HG03342 (cell line): ENCODE measurements at regions not wholly inside any gene's neighbourhood (a gene's known extent, or its start where the extent isn't known, plus 50 kb on each side); places are given as distances from the start of the nearest gene placed in this dataset.

Source experiments
- ATAC-seq: cut with Tn5 transposase; IDR thresholded peaks from one replicate; pipeline ENCODE4 v1.9.1; 2021; ENCODE audit warnings: mild to moderate bottlenecking, moderate library complexity; ENCODE audit not compliant: unreplicated experiment

DNA sequence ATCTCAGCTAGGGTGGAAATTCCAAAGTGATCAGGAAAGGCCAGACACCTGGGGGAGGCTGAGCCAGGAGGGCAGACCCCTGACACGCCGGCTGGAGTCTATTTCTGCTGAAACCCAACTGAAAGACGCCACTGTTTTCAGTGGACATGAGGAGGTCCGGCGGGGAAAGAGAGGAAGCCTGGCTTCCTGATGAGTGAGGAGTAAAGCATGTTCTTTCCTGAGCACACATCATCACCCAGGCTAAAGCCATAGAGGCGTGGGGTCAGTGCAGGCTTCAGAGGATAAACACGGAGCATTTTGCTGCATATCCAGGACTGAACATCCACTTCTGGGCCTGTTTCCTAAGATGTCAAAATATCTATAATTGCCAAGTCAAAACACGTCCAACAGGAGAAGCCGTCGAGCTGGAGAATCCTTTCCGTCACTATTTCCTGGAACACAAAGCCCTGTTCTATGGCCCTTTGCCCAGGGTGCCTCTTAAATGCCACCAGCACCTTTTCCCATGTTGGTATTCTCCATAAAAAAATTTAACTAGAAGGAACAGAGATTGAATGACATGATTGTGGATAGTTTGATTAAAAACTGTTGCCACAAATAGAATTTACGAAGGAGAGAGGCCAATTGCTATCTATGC is 597.9 kb upstream of the ADAMTS16 start:
- ATAC-seq, result no peak

DNA sequence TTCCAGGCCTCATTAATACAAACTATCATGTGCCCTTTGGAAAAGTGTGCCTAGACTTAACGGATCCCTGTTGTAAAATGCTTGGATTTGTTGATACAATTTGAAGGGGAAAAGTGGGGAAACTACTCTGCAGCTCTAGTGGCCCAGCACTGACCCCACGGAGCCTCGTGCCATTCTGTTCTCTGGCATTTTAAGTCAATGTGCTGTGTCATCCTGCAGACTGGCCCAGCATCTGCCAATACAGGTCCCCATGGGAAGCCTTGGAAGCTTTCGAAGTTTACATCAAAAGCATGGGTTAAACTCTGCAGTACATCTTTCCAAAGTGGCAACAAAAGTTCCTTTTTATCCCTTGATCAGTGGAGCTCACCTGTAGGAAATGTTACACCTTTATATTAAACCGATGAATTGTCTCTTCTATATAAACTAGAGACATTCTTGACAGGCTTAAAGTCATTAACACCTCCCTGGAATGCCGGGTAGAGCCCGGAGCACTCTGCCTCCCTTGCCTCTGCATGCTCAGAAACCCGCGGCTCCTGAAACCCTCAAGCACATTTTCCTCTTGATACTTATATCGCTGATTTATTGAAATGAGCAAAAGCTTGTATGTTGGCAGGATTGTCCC is 596.0 kb upstream of the ADAMTS16 start:
- no peak for ATAC-seq

DNA sequence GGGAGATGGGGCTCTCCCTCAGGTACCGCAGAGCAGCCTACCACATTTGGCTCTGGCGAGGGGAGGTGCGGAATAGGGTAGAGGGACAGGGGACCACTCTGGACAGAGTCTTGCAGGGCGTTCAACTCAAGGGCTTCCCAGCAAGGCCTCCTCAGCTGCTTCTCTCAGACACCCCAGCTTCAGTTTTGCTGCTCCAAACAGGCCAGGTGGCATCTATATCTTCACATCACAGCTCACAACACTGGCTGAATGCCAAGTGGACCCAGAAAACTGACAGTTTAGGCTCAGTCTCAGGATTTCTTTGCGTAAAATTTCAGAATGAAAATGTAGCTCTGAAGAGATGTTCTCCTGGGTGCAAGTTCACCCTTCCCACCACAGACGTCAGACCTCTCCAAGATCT is 592.6 kb upstream of the ADAMTS16 start:
- no peak for ATAC-seq

DNA sequence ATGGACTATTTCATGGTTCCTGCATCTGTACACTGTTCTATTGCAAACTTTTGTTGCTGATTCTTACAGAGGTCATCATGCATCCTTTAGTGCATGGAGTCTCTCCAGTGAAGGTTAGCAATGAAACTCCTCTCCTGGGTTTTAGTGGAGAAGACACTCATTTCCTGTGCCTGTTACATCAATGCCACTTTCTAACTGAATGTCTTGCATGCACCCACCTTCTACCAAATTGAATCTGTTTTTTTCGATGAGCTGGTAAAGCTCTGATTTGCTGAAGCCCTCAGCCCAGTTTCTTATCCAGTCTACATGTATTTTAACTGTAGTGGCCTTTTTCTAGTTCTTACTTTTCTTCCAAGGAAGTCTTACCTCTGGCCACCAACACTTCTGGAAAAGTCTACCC is 591.8 kb upstream of the ADAMTS16 start:
- no peak for ATAC-seq

DNA sequence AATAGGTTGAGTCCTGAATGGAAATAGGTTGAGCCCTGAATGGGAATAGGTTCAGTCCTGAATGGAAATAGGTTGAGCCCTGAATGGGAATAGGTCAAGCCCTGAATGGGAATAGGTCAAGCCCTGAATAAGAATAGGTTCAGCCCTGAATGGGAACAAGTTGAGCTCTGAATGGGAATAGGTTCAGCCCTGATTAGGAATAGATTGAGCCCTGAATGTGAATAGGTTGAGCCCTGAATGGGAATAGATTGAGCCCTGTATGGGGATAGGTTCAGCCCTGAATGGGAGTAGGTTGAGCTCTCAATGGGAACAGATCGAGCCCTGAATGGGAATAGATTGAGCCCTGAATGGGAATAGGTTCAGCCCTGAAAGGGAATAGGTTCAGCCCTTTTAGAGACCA is 590.8 kb upstream of the ADAMTS16 start:
- ATAC-seq, result no peak

DNA sequence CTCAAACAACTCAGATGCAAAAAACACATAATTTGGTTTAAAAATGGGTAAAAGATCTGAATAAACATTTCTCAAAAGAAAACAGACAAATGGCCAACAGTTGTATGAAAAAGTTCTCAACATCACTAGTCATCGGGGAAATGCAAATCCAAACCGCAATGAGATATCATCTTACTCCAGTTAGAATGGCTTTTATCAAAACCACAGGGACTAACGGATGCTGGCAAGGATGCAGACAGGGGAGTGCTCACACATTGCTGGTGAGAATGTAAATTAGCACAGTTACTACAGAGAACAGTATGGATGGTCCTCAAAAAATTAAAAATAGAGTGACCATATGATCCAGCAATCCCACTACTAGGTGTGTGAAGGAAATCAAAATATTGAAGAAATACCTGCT is 589.1 kb upstream of the ADAMTS16 start:
- no peak for ATAC-seq

DNA sequence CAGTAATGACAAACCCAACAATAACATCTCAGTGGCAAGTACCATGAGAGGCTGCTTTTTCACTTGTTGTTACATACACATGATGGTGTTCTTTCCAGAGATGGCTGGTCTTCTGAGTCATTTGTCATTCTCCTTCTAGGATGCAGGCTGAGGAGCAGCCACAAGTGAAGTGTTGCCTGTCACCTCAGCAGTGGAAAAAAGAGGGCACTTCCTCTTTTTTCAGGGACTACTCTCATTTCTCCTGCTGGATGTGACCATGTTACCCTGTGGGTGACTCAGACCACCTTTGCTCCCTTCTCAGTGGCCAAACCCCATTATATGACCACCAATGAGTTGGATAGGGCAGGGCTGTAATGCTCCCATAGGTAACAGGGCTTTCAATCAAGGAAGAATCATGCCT is 587.0 kb upstream of the ADAMTS16 start:
- no peak for ATAC-seq

DNA sequence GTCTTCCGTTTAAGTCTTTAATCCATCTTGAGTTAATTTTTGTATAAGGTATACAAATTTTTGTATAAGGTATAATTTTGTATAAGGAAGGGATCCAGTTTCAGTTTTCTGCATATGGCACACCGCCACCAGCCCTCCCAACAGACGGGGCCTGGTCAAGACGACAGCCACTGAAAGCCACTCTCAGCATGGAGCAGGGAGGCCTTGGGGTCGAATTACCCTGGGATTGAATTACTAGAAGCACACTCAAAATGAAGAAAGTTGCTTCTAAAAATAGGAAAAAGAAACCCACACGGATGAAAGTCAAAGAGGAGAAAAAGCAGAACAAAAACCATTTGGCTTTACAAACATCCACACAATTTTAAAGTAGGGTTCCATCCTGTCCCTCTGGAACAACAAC is 586.2 kb upstream of the ADAMTS16 start:
- ATAC-seq, result no peak

DNA sequence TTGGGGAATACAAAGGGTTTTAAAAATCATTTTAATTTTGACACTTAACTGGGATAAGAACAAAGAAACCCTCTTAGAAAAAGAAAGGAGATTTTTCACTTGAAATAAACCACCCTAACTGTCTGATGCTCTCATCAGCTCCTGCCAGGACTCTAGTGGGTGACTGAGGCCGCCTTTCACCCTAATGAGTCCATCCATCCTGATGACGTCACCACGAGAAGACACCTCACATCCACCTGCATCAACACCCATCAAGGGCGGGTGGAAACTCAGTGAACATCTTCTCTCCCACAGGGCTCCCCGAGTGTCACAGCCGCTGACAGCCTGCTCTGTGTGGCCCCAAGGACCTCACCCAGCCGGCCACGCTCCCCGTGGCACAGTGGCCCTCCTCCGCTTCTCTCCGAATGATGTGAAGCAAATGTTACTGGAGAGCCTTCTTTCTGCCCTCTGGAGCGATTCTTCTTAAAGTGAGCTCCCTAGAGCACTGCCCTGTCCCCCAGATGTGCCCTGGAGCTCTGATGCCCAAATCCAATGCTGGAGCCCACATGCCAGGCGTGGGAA is 584.3 kb upstream of the ADAMTS16 start:
- no peak for ATAC-seq

DNA sequence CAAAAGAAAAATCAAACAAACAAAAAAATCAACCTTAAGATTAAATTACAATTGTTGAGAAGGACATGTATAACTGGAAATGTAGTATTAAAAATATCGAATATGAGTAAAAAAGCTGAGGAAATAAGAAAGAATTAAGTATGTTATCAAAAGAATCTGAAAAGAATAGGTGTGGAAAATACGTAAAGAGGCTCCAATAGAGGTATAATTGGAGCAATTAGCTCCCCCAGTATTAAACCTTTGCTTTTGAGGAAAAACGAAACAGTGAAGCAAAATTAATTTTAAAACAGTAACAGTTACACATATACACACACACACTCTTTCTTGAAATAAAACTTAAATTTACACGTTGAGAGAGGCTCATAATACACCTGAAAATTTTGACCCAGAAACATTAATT is 578.7 kb upstream of the ADAMTS16 start:
- no peak for ATAC-seq

DNA sequence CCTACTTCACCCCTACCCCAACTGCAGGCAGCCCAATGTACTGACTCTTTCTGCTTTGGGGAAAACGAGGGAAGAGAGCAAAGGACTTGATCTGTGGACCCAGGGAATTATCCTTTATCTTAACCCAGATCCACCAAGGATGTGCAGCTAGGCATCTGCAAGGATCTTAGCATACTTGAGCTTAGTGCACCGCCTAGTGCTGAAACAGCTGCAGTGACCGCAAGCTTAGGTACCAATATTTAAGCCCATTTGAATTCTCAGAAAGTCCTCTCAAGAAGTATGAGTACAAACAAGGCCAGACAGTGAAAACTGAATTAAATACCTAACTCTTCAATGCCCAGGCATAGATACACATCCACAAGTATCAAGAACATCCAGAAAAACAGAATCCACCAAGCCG is 576.7 kb upstream of the ADAMTS16 start:
- ATAC-seq, result no peak

DNA sequence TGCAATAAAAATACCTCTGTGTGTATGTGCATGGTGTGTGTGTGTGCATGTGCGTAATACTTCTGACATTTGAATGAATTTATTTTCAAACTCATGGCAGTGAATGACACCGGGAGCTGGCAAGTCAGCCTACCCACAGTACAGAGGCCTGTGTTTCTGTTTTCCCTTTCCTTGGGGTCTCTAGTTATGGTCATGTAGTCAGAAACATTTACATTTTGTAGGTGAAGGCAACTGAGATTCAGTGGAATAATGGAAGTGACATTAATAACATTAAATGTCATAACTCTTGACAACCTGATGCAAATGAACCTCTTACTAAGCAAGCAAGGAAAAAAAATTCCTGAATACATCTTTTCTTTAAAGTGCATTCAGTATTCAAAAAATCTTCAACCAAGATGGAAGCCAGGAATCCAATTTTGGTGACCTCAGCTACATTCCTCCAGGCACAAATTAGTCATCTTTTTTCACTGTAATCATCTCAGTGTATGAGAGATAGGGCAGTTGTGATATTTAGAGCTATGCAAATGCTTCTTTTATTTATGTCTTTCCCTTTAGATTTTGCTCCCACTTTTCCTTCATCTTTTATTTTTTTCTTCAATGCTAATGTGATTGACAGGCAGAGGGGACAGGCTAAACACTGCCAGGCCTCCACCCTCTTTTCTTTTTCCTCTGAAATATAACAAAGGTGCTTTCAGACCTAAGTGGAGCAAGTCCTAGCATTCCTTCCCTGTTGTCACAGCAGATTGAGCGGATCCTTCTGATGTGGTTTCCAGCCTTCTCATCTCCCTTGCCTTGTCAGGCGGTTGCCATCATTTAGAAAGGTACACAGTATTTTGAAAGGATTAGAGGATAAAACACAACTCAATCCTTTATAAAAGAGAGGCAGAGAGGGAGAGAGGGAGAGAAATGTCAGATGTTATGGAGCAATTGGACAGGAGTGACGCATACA is 569.8 kb upstream of the ADAMTS16 start:
- no peak for ATAC-seq

DNA sequence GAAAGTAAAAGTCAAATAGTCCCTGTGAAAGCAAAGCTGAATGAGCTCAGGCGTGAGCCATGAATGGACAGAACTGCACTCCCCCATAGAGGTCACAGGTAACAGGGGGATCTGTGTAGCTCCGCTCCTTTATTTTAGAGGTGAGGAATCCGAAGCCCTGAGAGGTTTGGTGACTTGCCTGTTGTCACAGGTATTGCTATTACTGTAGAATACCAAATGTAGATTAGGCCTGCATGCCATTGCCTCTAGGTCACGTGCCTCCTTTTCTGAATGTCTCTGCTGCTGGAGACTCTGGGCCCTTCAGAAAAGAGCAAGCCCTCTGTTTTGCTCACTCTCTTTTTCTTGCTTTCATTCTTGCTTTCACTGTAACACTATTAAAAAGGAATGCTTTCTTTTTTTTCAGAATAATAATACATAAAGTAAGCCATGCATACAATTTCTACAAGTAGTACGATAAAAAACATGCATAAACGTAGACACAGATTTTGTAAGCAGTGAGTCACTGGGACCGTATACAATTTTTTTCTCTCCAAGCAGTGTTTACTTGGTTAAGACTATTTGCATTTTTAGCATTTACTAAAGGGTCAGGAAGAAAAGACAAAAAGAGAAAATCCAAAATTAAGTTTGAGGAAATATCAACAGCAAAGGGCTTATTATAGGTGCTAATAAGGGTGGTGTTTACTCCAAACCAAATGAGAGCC is 568.7 kb upstream of the ADAMTS16 start:
- no peak for ATAC-seq

DNA sequence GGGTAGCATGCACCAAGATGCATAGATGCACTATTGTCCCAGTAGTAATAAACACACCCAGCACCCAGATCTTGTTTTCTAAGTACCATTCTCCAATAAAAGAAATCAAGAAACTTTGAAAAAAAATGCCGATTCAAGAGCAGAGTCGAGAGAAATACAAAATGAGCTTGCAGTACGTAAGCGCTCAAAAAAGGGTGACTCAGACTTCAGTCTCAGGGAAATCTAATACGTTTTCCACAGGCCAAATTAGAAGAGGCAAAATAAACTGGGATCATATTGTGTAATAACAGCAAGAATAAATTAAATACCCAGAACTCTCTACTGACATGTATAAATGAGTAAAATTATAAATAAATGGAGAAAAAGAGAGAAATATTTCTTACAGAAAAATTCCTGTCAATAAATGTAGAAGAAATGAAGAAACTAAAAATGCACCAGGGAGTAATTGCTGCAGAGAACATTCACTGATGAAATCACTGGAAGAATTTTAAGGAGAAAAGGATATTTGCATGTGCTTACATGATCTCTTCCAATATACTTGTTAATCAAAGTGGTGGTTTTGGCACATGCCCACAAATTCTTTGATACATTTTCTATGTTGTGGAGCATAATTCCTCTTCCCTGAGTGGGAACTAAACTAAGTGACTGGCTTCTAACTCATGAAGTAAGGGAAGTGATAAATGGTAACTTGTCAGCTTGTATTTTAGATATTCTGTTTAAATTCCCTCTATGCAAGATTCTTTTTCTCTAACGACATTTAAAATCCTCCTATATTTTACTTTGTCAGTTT is 567.6 kb upstream of the ADAMTS16 start:
- ATAC-seq, result no peak

DNA sequence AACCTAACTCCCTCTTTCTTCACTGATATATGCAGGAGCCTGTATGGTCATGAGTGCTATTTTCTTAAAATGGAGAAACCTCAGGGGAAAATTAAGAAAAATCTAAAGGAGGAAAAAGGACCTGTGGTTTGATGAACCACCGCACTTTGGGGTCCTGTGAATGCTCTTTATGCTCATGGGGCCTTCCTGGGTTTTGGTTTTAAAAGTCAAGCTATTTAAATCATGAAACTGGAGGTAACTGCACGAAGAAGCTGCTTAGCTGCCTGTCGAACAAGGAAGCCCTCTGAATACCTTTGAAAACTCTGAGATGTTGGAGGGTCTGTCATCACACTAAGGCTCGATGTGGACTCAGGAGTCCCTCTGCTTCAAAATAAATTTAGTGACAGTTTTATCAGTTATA is 564.5 kb upstream of the ADAMTS16 start:
- no peak for ATAC-seq

DNA sequence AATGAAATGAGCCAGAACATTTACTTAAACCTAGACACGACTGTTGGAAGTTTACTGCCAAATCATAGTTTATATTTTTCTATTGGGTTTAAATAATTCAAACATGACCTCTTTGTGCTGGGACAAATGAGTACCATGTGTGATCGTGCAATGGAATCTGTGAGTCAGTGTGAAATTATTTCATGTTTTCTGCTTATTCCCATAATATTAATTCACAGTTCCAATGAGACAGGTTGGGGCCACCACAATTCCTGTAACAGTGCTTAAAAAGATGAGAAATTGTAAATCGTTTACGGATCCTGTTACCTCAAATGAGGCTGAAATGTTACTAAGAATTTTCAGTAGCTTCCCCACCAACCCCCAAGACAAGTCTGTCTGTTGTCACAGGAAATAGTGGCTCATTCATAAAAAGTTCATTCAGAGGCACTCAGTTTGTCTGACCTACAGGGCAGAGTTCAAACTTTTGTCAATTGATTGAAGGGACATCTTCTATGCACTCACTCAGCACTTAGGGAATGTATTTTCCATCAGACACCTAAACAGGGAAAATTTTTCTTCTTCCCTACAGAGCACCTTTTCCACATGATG is 563.9 kb upstream of the ADAMTS16 start:
- ATAC-seq, result no peak

DNA sequence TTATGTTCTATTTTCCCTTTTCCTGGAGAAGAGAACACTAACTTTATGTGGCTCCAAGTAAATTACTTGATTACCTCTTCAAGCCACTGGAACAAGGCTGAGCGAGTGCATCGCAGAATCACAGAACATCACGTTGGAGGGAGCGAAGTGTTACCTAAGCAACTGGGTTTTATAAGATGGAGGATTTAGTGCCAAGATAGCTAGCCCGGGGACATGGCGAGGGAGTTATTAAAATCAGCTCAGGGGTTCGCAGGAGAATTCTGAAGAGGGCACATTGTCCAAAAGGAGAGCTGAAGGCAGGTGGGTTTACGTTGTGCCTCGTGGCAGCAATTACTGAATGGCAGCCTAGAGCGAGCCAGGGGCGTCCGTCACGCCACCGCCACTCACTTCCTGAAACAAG is 563.2 kb upstream of the ADAMTS16 start:
- ATAC-seq, result no peak

DNA sequence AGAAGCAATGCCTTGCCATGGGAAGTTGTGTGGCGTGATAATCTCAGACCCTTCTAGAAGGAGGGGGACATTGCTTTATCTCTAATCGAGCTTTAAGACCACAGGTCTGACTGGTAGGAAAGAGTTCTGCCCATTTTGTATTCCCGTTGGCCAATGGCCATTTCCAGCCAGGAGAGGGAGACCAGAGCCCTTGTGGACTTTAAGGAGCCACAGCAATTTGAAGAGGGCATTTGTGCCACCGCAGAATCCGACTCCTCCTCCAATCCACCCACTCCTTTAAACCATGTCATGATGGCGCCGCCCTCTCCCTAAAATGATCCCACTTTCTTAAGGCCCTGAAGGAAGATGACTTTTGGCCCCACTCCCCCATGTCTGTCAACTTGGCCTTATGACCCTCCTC is 560.5 kb upstream of the ADAMTS16 start:
- no peak for ATAC-seq

DNA sequence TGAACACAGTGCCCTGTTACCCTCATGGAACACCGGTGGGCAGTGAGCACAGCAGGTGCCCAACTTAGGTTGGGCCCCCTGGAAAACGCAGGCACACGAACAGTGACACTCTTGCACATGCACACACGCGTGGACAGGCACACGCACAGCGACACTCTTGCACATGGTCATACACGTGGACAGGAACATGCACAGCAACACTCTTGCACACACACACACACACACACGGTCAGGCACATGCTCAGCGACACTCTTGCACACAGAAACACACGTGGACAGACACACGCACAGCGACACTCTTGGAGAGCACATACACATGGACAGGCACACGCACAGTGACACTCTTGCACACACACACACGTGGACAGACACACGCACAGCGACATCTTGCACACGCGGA is 559.4 kb upstream of the ADAMTS16 start:
- ATAC-seq, result no peak

DNA sequence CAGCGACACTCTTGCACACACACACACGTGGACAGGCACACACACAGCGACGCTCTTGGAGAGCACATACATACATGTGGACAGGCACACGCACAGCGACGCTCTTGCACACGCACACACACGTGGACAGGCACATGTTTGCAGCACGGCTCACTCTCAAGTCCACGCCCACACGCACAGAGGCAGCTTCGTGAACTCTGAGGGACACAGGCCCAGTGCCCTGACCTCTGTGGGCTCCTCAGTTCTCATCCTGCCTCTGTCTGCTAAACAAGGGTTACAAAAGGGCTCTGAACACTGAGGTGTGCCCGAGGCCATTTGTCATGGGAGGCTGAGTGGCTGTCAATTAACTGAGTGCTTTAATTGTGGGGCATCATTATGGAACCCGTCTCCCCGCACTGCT is 558.8 kb upstream of the ADAMTS16 start:
- ATAC-seq, result no peak
